HG02938 (cell line): ENCODE measurements at regions not wholly inside any gene's neighbourhood (a gene's known extent, or its start where the extent isn't known, plus 50 kb on each side); places are given as distances from the start of the nearest gene placed in this dataset.

ENCODE experiments used
- ATAC-seq: cut with Tn5 transposase; IDR thresholded peaks from one replicate; pipeline ENCODE4 v1.9.1; 2021; ENCODE audit warnings: mild to moderate bottlenecking, moderate library complexity; ENCODE audit not compliant: unreplicated experiment

DNA sequence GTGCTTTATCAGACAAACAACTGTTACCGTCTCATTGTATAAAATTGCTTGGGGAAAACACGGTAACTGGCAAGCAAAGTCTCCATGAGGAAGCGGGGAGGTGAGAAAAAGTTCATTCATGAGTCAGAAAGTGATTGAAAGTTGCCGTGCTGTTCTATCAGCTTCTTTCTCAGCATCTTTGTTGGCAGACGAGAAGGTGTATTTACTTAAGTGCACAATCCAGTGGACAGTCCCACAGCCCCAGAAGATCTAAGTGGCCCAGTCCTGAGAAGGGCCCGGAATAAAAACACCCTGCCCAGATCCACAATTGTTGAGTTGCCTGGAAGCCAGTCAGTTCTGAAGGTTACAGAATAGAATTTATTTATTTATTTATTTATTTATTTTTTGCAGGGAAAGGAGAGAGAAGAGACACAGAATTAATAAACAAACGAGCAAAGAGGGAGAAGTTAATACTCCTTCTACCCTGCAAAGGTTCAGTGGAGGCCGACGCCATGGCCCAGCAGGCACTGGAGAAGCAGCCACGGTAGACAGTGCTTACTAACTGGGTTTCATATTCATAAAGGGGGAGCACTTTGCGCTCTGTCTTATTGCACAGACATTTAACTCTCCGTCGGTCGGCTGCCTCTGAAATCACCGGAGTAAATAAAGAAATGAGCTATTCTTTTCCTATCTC, 676.0 kb upstream of the SALL3 start:
- no peak for ATAC-seq

DNA sequence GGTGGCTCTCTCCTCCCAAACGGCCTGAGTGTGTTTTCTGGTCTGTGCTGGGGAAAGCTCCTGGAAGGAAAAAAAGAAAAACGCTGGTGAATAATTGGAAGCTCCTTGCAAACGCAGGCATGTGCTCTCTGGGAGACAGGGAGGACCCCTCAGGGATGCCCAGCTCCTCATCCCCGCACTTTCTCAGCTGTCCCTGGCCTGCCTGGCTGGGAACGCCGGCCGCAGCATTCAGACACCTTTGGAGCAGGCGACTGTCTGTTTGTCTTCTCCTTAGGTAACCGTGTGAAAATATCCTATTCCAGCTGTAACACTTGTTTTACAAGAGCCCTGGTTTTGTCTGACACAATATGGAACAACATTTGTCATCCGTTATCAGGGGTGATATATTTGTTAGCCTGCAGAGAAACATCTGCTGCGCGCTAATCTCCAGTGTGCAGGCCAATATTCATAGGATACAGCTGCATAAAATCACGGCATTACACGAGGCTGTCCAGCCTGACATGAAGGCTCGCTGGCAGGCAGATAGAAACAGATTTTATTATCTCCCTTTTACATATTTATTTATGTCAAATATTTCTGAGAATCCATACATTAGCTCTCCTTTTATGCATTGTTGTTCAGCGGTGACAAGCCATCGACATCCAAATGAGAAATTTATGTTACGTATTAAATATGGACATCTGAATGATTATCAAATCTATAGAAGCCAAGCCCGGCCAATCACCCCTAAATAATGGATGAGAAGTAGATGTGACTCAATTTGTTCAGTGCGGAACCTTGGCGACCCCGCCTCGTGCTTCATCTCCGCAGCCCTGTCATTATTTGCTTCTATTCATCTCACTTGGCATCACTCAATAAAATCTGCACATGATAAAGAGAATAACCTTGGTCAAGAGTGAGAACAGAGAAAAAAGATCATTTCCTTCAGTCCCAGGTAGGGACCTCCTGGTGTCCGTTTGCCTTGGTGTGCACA, 675.1 kb upstream of the SALL3 start:
- ATAC-seq: no peak

DNA sequence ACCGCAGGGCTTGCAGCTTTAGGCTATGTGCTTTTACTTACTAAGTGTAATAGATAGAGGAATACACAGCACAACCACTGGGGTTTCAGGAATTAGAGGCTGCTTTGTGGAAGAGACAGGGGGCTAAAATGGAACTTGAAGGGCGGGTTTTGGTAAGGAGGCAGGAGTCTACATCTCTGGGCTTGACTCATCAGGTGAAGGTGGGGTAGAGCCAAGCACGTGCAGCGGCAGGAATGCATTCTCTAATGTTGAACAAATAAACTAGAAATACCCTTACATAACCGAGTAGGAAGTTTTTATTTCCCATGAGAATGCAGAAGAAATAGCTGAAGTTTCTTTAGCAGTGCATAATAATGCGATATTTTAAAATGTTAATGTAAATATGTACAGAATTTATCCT, 673.8 kb upstream of the SALL3 start:
- ATAC-seq: no peak

DNA sequence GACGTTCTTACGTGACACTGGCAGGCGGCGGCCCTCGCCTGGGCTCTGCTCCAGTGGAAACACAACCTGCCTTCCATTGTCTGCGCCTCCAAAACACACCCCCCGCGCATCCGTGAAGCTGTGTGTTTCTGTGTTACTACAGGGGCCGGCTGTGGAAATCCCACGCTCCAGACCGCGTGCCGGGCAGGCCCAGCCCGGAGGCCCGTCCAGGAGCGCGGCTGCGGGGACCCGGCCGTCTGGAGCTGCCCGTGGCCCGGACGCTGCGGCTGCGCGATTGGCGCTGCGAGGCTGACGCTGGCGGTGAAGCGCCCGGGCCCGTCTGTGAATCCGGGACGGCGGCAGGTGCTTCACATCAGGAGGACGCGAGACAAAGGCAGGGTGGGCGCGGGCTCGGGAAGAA, 670.3 kb upstream of the SALL3 start:
- ATAC-seq: no peak

DNA sequence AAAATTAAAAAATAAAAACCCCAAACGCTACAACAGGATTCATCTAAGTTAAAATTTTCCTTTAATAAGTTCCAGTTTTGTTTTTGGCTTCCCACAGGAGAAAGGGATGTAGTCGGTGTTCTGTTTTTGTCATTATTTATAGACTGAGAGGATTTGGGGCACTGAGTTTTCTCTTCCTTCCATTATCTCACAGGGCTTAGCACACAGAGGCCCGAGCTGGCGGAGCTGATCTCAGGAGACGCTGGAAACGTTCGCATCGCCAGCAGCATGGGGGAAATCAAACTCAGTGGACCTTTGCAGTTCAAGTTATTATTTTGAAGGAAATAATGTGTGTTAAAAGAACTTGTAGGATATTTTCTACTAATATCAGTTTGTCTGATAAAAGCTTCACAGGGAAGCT, 669.7 kb upstream of the SALL3 start:
- no peak for ATAC-seq

DNA sequence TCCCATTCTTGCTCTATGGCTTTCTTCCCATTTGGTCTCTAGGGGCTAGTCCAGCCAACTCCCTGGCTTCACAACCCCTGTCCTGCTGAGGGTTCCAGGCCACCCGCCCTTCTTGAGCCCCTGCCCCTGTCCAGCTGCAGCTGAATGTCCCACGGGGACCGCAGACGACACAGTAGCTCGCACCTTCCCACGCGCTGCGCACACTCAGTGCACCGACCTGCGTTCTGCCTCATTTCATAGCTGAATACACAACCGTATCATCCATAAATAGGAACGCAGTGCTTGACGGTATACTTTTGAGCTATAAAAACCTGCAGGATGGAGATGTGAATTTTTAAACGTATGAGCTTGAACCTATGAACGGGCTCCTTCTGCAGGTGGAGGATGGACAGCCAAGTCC, 660.4 kb upstream of the SALL3 start:
- ATAC-seq: no peak

DNA sequence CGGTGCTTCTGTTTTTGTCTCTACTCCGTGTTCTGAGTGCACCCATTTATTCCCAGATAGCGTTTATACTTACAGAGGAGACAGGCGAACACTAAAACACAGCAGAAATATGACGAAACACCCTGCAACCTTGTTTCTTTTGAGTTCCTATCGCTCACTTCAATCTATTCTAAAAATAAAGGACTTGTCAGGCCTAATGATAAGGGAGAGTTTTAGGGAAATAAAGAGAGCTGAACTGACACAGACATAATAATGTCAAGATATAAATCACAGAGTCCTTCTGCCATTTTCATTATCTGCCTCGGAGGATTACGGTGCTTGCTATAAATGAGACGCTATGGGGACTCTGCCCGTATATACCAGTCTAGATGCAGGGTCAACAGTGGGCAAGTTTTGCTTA, 659.7 kb upstream of the SALL3 start:
- no peak for ATAC-seq

DNA sequence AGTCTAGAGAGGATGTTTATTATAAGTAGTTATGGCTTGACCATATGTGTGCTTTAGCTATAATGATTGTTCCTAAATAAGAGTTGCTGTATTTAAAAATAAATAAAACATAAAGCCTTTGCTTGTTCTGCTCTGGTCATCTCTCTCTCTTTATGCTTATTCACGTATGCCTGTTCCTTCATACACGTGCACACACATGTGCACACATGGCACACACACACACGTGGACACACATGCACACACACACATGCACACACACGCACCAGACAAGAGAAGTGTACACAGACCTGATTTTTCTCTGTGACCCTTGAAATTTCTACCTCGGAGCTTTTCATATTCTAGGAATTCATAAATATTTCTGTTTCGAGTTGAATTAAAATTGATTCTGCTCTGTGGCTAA, 658.2 kb upstream of the SALL3 start:
- no peak for ATAC-seq

DNA sequence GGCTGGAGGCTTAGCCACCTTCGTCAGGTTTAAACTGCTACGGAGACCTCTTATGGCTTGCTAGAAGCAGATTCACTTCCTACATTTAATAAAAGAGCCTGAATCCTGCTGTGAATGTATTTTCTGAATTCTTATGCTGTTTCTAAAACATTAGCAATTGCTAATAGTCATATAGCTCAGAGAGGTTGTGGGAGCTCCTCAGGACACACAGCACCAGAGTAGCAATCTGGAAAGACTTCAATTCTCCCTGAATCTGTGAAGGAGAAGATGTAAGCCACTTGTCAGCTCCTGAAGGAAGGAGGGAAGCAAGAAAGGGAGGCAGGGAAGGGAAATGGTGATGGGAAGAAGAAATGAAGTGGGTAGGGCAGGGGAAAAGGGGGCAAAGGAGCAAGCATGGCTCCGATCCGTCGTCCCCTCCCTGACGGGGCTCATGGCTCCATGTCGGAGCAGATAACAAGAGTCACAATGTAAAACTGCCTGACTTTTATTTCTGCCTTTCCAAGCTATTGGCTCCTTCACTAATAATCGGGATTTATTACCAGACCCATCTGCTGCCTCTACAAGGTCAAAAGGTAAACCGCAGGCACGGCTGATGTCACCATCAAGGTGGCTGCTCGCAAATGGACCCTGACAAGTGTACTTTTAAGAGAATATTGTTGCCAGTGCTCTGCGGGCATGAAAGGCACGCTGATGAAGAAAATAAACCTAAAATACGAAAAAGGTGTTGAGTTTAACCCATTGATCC, 656.0 kb upstream of the SALL3 start:
- no peak for ATAC-seq

DNA sequence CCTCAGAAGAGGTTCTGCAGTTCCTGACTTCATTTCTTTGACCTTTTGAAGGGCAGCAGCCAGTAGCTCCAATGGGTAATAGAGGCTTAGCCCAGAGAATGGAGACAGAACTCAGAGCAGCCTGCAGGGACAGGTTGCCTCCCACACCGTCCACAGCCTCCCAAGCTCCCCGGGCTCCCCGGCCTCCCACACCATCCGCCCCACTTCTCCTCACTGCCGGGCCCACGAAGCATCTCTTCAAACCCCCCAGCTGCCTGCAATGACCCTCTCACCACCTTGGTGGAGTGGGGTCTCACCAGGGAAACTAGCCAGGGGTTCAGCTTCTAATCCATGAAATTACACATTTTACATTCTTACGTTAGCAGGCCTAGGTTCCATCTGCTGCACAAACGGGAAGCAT, 652.0 kb upstream of the SALL3 start:
- ATAC-seq: no peak

DNA sequence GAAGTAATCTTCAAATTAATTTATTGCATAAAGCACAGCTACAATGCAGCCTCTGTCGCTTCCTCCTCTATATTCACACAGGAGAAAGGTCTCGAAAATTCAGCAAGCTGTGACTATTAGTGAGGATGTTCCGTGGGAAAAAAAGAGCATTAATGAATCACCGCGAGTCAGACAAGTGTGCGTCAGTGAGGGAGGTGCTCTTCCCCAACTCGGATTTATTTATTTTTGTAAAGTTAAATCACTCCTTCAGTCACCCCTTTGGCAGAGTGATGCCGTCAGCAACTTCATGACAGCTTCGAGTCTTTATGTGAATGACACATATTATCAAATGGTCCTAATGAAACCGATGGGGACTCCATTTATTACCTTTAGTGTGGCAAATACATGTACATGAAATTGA, 648.9 kb upstream of the SALL3 start:
- ATAC-seq: no peak

DNA sequence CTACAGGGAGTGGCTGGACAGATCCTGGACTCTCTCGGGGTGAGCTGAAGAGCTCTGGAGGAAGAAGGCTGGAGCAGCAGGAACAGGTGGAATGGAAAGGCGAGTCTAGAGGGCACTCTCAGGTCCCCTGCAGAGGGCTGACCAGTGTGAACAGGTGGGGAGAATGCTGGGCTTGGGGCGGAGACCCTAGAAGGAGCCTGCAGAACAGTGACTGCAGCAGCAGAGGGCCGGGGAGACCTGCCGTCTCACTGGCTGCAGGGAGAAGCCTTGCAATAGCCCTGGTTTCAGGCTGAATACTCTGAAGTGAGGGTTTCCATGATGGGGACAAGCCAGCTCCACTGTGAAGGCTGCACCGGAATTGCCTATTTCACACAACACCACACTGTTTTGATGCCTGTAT, 626.7 kb upstream of the SALL3 start:
- ATAC-seq: no peak

DNA sequence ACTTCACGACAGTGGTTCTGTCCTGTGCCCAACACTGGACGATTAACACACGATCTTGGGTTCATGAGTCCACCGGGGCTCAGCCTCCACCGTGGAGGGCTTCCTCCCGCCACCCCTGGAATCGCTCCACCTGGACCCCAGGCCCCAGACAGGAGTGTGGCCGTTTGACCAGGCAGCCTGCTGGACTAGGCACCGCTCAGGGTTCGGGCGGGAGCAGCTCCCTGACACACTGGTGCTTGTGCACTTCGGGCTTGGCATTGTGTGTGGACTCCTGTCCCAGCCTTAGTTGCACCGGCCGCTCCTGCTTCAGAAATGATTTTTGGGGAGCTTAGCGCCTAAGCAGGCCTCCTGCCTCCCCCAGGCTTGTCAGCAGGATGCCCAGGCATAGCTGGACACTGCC, 617.4 kb upstream of the SALL3 start:
- no peak for ATAC-seq

DNA sequence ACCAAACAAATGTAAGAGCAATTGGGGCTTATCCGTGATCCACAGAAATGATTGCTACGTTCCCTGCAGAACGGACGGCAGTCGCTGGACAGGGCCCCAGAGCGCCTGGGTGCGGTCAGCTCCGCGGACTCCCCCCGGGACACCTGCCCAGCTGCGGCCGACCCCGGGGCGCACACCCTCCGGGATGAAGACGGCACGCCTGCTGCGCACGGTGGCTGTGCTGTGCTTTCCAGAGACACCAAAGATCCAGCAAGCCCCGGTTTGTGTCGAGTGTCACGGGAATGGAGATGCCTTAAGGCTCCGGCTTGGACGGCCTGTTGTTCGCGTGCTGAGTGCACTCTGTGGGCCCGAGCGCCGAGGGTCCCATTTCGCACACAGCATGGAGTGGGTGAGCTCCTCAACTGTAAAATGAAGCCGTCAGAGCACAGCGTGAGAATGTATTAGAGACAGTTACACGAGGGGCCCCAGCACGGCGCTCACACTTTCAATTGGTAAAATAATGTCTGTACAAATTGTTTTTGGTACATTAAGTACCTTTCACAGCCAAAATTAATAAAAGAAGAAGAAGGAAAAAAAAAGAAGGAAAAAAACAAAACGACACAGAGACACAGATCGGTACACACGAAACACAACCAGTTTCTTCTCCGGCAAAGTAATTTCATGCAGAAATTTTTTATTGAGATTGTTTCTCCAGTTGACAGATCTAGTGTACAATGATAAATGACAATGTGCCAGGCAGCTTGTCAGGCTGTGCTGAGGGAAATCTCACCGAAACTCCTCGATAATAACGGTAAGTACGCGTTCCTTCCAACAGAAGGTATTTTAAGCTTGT, 615.8 kb upstream of the SALL3 start:
- no peak for ATAC-seq

DNA sequence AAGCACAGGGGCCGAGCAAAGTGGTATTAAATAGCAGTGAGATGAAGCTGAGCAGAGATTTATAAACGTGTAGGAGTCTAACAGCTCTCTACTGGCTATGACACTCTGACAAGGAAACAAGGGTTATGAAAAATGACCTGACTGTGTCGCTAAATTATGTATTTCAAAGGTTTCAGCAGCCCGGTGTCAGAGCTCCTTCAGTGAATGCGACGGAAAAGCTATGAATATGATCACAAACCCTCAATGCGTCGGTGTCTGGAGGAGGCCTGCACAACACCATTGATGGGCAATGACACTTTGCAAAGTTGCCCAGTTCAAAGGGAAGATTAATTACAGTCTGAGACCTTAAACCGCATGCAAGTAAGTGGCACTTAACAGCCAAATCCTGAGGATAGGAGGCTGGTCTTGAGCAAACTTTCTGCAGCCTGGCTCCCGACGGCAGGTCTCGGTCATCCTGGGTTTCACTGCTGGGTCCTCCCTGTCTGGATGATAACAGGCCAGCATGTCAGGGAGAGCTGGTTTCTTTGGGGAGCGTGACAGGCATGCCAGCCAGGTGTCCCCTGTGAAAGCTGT, 615.1 kb upstream of the SALL3 start:
- ATAC-seq: no peak

DNA sequence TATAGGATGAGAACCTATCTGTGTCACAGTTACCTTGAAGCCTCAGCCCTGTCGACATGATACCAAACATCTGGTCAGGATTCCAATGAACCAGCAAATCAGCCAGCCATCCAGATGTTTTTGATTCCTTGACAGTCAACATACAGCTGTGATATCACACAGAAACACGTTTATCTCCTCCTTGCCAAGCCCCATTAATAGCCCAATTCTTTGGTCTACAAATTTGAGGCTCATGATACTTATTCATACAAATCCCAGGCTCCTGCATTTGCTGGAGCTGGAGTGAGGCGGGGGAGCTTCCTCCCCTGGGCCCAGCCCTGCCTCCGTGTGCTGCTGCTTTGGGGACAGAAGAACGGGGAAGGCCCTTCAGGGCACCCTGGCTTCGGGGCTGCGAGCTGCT, 611.6 kb upstream of the SALL3 start:
- ATAC-seq: no peak

DNA sequence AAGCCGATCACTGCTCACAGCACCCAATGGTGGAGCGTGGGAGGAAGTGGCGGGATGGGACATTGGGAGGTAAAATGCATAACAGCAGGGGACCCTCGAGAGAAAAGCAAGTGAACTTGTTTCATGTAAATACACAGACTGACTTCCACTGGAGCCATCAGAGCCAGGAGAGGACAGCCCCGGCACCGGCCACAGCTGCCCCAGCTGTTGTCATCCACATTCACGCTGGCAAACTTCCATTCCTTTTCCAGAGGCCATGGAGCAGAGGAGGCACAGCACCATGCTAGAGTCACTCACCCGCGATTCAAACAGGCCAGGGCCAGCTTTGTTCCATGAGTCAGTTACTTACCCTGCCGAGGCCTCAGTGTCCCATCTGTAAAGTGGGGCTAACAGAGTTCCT, 610.9 kb upstream of the SALL3 start:
- ATAC-seq: no peak

DNA sequence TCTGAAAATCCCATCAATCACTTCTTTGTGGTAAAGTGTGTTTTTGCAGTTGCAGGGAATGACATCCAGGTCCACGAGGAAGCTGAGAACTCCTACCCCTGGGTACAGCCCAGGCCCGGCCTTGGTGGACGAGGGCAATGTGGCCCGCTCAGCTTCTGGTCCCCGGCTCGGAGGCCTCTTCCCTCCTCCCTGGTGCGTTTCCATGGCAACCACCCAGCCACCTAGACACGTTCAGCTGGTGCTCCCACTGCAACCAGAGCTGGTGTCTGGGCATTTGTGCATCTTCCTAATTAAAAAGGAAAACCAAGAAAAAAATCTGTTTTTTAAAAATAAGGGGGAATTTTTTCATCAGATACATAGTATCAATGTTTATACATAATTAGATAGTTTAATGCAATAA, 603.6 kb upstream of the SALL3 start:
- no peak for ATAC-seq

DNA sequence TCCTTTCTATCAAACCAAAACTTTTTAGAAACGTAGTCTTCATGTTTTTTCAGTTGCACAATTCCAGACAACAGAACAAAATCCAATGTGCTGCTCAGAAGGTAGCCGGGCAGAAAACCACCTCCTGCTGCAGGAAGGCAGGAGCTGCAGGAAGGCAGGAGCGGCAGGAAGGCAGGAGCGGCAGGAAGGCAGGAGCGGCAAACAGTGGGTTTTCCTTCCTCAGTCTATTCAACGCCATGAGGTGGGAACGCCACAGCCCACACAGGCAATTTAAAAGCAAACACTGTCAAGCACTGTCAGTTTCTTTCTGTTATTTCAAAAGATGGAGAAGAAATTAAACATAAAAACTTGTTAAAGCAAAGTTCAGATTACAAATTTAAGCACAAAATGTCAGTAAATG, 601.2 kb upstream of the SALL3 start:
- ATAC-seq: no peak

DNA sequence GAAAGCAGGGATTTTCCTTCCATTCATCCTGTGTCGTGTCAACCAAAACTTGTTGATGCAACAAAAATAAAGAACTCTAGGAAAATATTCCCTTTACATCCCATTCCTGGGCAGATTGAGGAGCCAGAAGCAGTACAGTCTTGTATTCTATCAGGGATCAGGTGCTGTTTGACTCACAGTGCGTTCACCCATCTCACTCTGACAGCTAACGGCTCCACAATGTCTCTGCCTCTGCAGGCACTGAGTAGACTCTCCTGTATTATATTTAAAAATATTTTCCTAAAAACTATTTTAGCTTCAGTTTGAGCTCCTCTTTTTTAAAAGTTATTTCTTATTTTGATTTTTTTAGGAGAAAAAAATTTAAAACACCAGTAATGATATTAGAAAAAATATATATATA, 600.6 kb upstream of the SALL3 start:
- no peak for ATAC-seq
